HCT116 (cell line): ENCODE measurements at regions not wholly inside any gene's neighbourhood (a gene's known extent, or its start where the extent isn't known, plus 50 kb on each side); places are given as distances from the start of the nearest gene placed in this dataset.

Experiments
- ATAC-seq: fragments of 200-7000 bp; cut with Tn5 transposase; 2 replicates; pipeline ENCODE4 v1.9.1; 2020; ENCODE audit warnings: mild to moderate bottlenecking, moderate library complexity
- BruUV-seq: library from RNA; stranded (reverse); fragments of 400-500 nt; replicated peaks from 2 replicates; lab custom pipeline; 2021; lab: Mats Ljungman, UMichigan
- CTCF ChIA-PET: fragments of 300-600 bp; sonication (Branson Sonifier 250); formaldehyde crosslinking; loops from one replicate; lab custom pipeline; 2021; ENCODE audit warnings: antibody characterized with exemption; lab: Charles Lee
- POLR2A ChIA-PET: fragments of 300-600, 350-600 bp; sonication (Branson Sonifier 250); formaldehyde crosslinking; loops from one replicate; lab custom pipeline; 2021; ENCODE audit warnings: antibody characterized with exemption; lab: Charles Lee
- RAD21 ChIA-PET, 2 experiments: fragments of 300-600 bp; sonication (Branson Sonifier 250); formaldehyde crosslinking; loops; one replicate each; lab custom pipeline; 2023; ENCODE audit warnings: low total read pairs in 2 of 2; ENCODE audit not compliant: uncharacterized antibody in 2 of 2, unreplicated experiment in 2 of 2, low non-redundant PET in 1 of 2; lab: Charles Lee
- DNase-seq: peaks from one replicate; pipeline ENCODE4 v3.0.0-alpha.2; 2010; ENCODE audit warnings: low read depth, low spot score
- H2AFZ ChIP-seq: fragments of 200-600 bp; shearing (Covaris generic), sonication (generic); 2 replicates; pipeline ENCODE4 v1.6.1; 2017; ENCODE audit warnings: low read depth, mixed run types, mixed read lengths, antibody characterized with exemption, low read length; ENCODE audit not compliant: poor library complexity, severe bottlenecking
- H3K27ac ChIP-seq: 2 replicates; pipeline ENCODE4 v1.5.1; 2012; ENCODE audit warnings: low read depth, low read length
- H3K27me3 ChIP-seq: fragments of 200-600 bp; sonication (generic); 2 replicates; pipeline ENCODE4 v1.6.1; 2016; ENCODE audit warnings: mixed run types, low read length, mixed read lengths; ENCODE audit not compliant: insufficient read depth
- H3K36me3 ChIP-seq, 2 experiments: fragments of 200-500 bp in 1 of 2; fragments of 200-600 bp in 1 of 2; sonication (Bioruptor generic) in 1 of 2; sonication (generic) in 1 of 2; 2 replicates each; pipeline versions ENCODE4 v1.5.1 to v1.6.1; 2014 to 2016; ENCODE audit warnings: low read length in 2 of 2, inconsistent platforms in 1 of 2, mixed read lengths in 1 of 2, mixed run types in 1 of 2; ENCODE audit not compliant: insufficient read depth in 2 of 2, control insufficient read depth in 1 of 2
- H3K4me1 ChIP-seq, 2 experiments: fragments of 200-600 bp in 1 of 2; sonication (generic) in 1 of 2; 2 replicates each; pipeline versions ENCODE4 v1.5.1 to v1.6.1; 2012 to 2017; ENCODE audit warnings: low read length in 2 of 2, inconsistent platforms in 1 of 2, mild to moderate bottlenecking in 1 of 2, mixed read lengths in 1 of 2, mixed run types in 1 of 2, moderate library complexity in 1 of 2; ENCODE audit not compliant: insufficient read depth in 2 of 2, control insufficient read depth in 1 of 2
- H3K4me2 ChIP-seq: fragments of 200-600 bp; sonication (generic); 2 replicates; pipeline ENCODE4 v1.6.1; 2017; ENCODE audit warnings: mixed run types, low read length, mixed read lengths
- H3K4me3 ChIP-seq, 2 experiments: fragments of 200-600 bp in 1 of 2; sonication (generic) in 1 of 2; replicated peaks in 1 of 2; 2 replicates each; pipeline ENCODE4 v1.5.1; 2011 to 2016; ENCODE audit warnings: low read length in 2 of 2, control low read depth in 1 of 2, low read depth in 1 of 2, mild to moderate bottlenecking in 1 of 2, mixed read lengths in 1 of 2, mixed run types in 1 of 2
- H3K79me2 ChIP-seq: fragments of 200-600 bp; sonication (generic); 2 replicates; pipeline ENCODE4 v1.6.1; 2017; ENCODE audit warnings: mild to moderate bottlenecking, mixed run types, low read length, moderate library complexity, mixed read lengths; ENCODE audit not compliant: insufficient read depth
- H3K9ac ChIP-seq: fragments of 200-600 bp; sonication (generic); 2 replicates; pipeline ENCODE4 v1.6.1; 2016; ENCODE audit warnings: low read length, mixed read lengths
- H3K9me2 ChIP-seq: fragments of 200-600 bp; sonication (generic), shearing (Covaris generic); 2 replicates; pipeline ENCODE4 v1.6.1; 2017; ENCODE audit warnings: mixed run types, mild to moderate bottlenecking, moderate library complexity; ENCODE audit not compliant: insufficient read depth
- H3K9me3 ChIP-seq, 2 experiments: fragments of 200-500 bp in 1 of 2; fragments of 200-600 bp in 1 of 2; sonication (Bioruptor generic) in 1 of 2; sonication (generic) in 1 of 2; 2 replicates each; pipeline ENCODE4 v1.6.1; 2014 to 2017; ENCODE audit warnings: low read length in 2 of 2, mixed read lengths in 2 of 2, inconsistent platforms in 1 of 2, low read depth in 1 of 2, mild to moderate bottlenecking in 1 of 2, mixed run types in 1 of 2, moderate library complexity in 1 of 2; ENCODE audit not compliant: control insufficient read depth in 1 of 2, insufficient read depth in 1 of 2
- H4K20me1 ChIP-seq: fragments of 200-600 bp; sonication (generic), shearing (Covaris generic); 2 replicates; pipeline ENCODE4 v1.6.1; 2017; ENCODE audit warnings: mixed run types, mild to moderate bottlenecking, moderate library complexity; ENCODE audit not compliant: insufficient read depth
- ATF3 ChIP-seq: IDR thresholded peaks from 2 replicates; pipeline ENCODE4 v1.6.1; 2012
- CBX3 ChIP-seq: IDR thresholded peaks from 2 replicates; pipeline ENCODE4 v1.6.1; 2012; ENCODE audit warnings: low read depth
- CEBPB ChIP-seq: IDR thresholded peaks from 2 replicates; pipeline ENCODE4 v1.6.1; 2012; ENCODE audit warnings: low read depth
- CTCF ChIP-seq, 3 experiments: fragments of 200-600 bp in 1 of 3; sonication (generic) in 1 of 3; IDR thresholded peaks in 2 of 3; conservative IDR thresholded peaks in 1 of 3; 2 replicates each; pipeline ENCODE4 v1.5.1; 2012 to 2017; ENCODE audit warnings: low read depth in 2 of 3, low read length in 2 of 3, antibody characterized with exemption in 1 of 3, borderline replicate concordance in 1 of 3, control low read depth in 1 of 3, mild to moderate bottlenecking in 1 of 3, mixed read lengths in 1 of 3, mixed run types in 1 of 3, moderate library complexity in 1 of 3; ENCODE audit not compliant: insufficient read depth in 1 of 3
- ELF1 ChIP-seq: IDR thresholded peaks from 2 replicates; pipeline ENCODE4 v1.6.1; 2012; ENCODE audit warnings: low read depth, borderline replicate concordance
- EZH2 ChIP-seq: fragments of 200-600 bp; sonication (generic); IDR thresholded peaks from 2 replicates; pipeline ENCODE4 v1.6.1; 2017; ENCODE audit warnings: antibody characterized with exemption, mixed run types
- EZH2phosphoT487 ChIP-seq: fragments of 200-600 bp; IDR thresholded peaks from 2 replicates; pipeline ENCODE4 v1.6.1; 2018; ENCODE audit warnings: antibody characterized with exemption, borderline replicate concordance
- FOSL1 ChIP-seq: IDR thresholded peaks from 2 replicates; pipeline ENCODE4 v1.6.1; 2012; ENCODE audit warnings: low read depth
- JUND ChIP-seq: IDR thresholded peaks from 2 replicates; pipeline ENCODE4 v1.6.1; 2012
- MAX ChIP-seq: IDR thresholded peaks from 2 replicates; pipeline ENCODE4 v1.6.1; 2012
- POLR2A ChIP-seq: IDR thresholded peaks from 2 replicates; pipeline ENCODE4 v1.7.0; 2011; ENCODE audit warnings: borderline replicate concordance; ENCODE audit not compliant: insufficient read depth, insufficient read length; ENCODE audit errors: extremely low read depth
- POLR2AphosphoS5 ChIP-seq: IDR thresholded peaks from 2 replicates; pipeline ENCODE4 v1.6.1; 2011; ENCODE audit warnings: mild to moderate bottlenecking, low read depth, low read length, moderate library complexity
- REST ChIP-seq: IDR thresholded peaks from 2 replicates; pipeline ENCODE4 v1.6.1; 2012; ENCODE audit warnings: low read depth
- SIN3A ChIP-seq: IDR thresholded peaks from 2 replicates; pipeline ENCODE4 v1.6.1; 2012; ENCODE audit warnings: low read depth
- SP1 ChIP-seq: IDR thresholded peaks from 2 replicates; pipeline ENCODE4 v1.6.1; 2012; ENCODE audit warnings: low read depth
- SRF ChIP-seq: IDR thresholded peaks from 2 replicates; pipeline ENCODE4 v1.6.1; 2012; ENCODE audit warnings: low read depth
- TCF7L2 ChIP-seq: IDR thresholded peaks from 2 replicates; pipeline ENCODE4 v1.7.0; 2011; ENCODE audit warnings: borderline replicate concordance, inconsistent platforms; ENCODE audit not compliant: insufficient read depth, insufficient read length; ENCODE audit errors: extremely low read depth
- ZBTB33 ChIP-seq: IDR thresholded peaks from 2 replicates; pipeline ENCODE4 v1.6.1; 2011; ENCODE audit warnings: mild to moderate bottlenecking, low read length, moderate library complexity; ENCODE audit not compliant: insufficient replicate concordance; ENCODE audit errors: extremely low read depth
- ZFX ChIP-seq: fragments of 450-650 bp; IDR thresholded peaks from 2 replicates; pipeline ENCODE4 v1.6.1; 2017
- ZNF274 ChIP-seq: fragments of 200-500 bp; sonication (Bioruptor generic); IDR thresholded peaks from 2 replicates; pipeline ENCODE4 v1.6.1; 2014; ENCODE audit warnings: mild to moderate bottlenecking, low read depth, low read length, inconsistent platforms
- intact Hi-C: fragments of 100-400 bp; cut with micrococcal nuclease; formaldehyde crosslinking; loops from 2 replicates; pipeline ENCODE4 v1.10.0; 2022

GRCh38 chr2:125796784-125797183, 859.2 kb upstream of the GYPC start:
- TF ChIP-seq POLR2A (no peak), TCF7L2 (no peak), CTCF (IDR thresholded peaks at IDR 0.05 in 2 of 3, conservative IDR thresholded peaks at IDR 0.05 in 1 of 3; ENCODE audit: borderline replicate concordance in 1 of 3, insufficient read depth in 1 of 3, low read depth in 2 of 3, low read length in 2 of 3) (no peak), ELF1 (no peak), POLR2AphosphoS5 (no peak), CEBPB (no peak), MAX (no peak), JUND (no peak), FOSL1 (no peak), CBX3 (no peak), REST (no peak), SIN3A (no peak), EZH2 (no peak), ZBTB33 (no peak), ATF3 (no peak), EZH2phosphoT487 (no peak), ZFX (no peak), SP1 (no peak), SRF (no peak), ZNF274 (no peak)
- ChIA-PET CTCF (no interaction called here), POLR2A (no interaction called here), RAD21 (no interaction called here)
- Histone ChIP-seq H3K36me3 (no peaks in the 10 kb centered on the region), H3K9me3 (peaks cover 6 to 13% of the 10 kb centered on the region in 2 experiments; a peak in 2 of 4 replicates), H3K4me2 (no peak overlapping the region), H3K4me1 (no peaks in the 10 kb centered on the region), H3K9ac (no peak overlapping the region), H3K79me2 (no peaks in the 10 kb centered on the region), H3K27ac (no peak overlapping the region), H3K27me3 (no peaks in the 10 kb centered on the region), H3K4me3 (no peak overlapping the region), H4K20me1 (no peaks in the 10 kb centered on the region), H3K9me2 (no peaks in the 10 kb centered on the region), H2AFZ (no peak overlapping the region)
- intact Hi-C loops: no loop called here
- BruUV-seq: no TSS peak
- ATAC-seq (no peak), DNase-seq (no peak)
